PC-3 (cell line): ENCODE measurements at regions not wholly inside any gene's neighbourhood (a gene's known extent, or its start where the extent isn't known, plus 50 kb on each side); places are given as distances from the start of the nearest gene placed in this dataset. TPM values are rescaled to one million over a fixed set of nuclear protein-coding genes. Genes with fewer than 3 reads are reported as not detected.

ENCODE experiments used
- ATAC-seq: fragments of 200-7000 bp; cut with Tn5 transposase; 2 replicates; pipeline ENCODE4 v1.9.1; 2020; ENCODE audit warnings: mild to moderate bottlenecking, moderate library complexity
- BruUV-seq: library from RNA; stranded (reverse); fragments of 400-500 nt; replicated peaks from 2 replicates; lab custom pipeline; 2021; lab: Mats Ljungman, UMichigan
- CTCF ChIA-PET: fragments of 300-600 bp; sonication (Branson Sonifier 250); formaldehyde crosslinking; loops from one replicate; lab custom pipeline; 2022; ENCODE audit warnings: antibody characterized with exemption; lab: Charles Lee
- POLR2A ChIA-PET: fragments of 300-600 bp; sonication (Branson Sonifier 250); formaldehyde crosslinking; loops from one replicate; lab custom pipeline; 2022; ENCODE audit warnings: antibody characterized with exemption; ENCODE audit not compliant: unreplicated experiment; lab: Charles Lee
- DNase-seq: peaks from one replicate; pipeline ENCODE4 v3.0.0-alpha.2; 2015
- H2AFZ ChIP-seq: fragments of 300-600 bp; sonication (generic); 2 replicates; pipeline ENCODE4 v1.6.0; 2016; ENCODE audit warnings: antibody characterized with exemption, low read length
- H3F3A ChIP-seq: fragments of 300-600 bp; sonication (generic); one replicate; pipeline ENCODE4 v1.6.0; 2017; ENCODE audit warnings: antibody characterized with exemption, low read length, control low read depth, mild to moderate bottlenecking; ENCODE audit not compliant: unreplicated experiment
- H3K27ac ChIP-seq: fragments of 300-600 bp; sonication (generic); 2 replicates; pipeline ENCODE4 v1.5.1; 2016; ENCODE audit warnings: mild to moderate bottlenecking, low read length
- H3K27me3 ChIP-seq: fragments of 300-600 bp; sonication (generic); 2 replicates; pipeline ENCODE4 v1.6.1; 2016; ENCODE audit warnings: low read length, mixed read lengths
- H3K36me3 ChIP-seq: fragments of 300-600 bp; sonication (generic); 2 replicates; pipeline ENCODE4 v1.6.1; 2016; ENCODE audit warnings: low read depth, mixed run types, low read length, mixed read lengths
- H3K4me1 ChIP-seq: fragments of 300-600 bp; sonication (generic); 2 replicates; pipeline ENCODE4 v1.5.1; 2016; ENCODE audit warnings: low read length; ENCODE audit not compliant: insufficient read depth
- H3K4me2 ChIP-seq: fragments of 300-600 bp; sonication (generic); 2 replicates; pipeline ENCODE4 v1.6.0; 2016; ENCODE audit warnings: low read length
- H3K4me3 ChIP-seq: fragments of 300-600 bp; sonication (generic); 2 replicates; pipeline ENCODE4 v1.5.1; 2016; ENCODE audit warnings: mild to moderate bottlenecking, low read length, mixed read lengths
- H3K79me2 ChIP-seq: fragments of 300-600 bp; sonication (generic); 2 replicates; pipeline ENCODE4 v1.6.1; 2017; ENCODE audit warnings: low read length, mixed read lengths
- H3K9ac ChIP-seq: fragments of 300-600 bp; sonication (generic); 2 replicates; pipeline ENCODE4 v1.6.0; 2016; ENCODE audit warnings: mild to moderate bottlenecking, low read length
- H3K9me2 ChIP-seq: fragments of 300-600 bp; sonication (generic); replicated peaks from 2 replicates; pipeline ENCODE4 v1.6.1; 2016; ENCODE audit warnings: mixed run types, low read length, mixed read lengths
- H3K9me3 ChIP-seq: fragments of 300-600 bp; sonication (generic); 2 replicates; pipeline ENCODE4 v1.6.1; 2016; ENCODE audit warnings: low read length, mixed read lengths
- H4K20me1 ChIP-seq: fragments of 300-600 bp; sonication (generic); 2 replicates; pipeline ENCODE4 v1.6.1; 2016; ENCODE audit warnings: low read length, mixed read lengths
- EZH2 ChIP-seq: fragments of 300-600 bp; sonication (generic); IDR thresholded peaks from one replicate; pipeline ENCODE4 v1.6.1; 2017; ENCODE audit warnings: antibody characterized with exemption, mild to moderate bottlenecking, low read length; ENCODE audit not compliant: unreplicated experiment
- EZH2phosphoT487 ChIP-seq: fragments of 300-600 bp; sonication (generic); IDR thresholded peaks from 2 replicates; pipeline ENCODE4 v1.6.1; 2018; ENCODE audit warnings: mild to moderate bottlenecking, antibody characterized with exemption, low read length, borderline replicate concordance
- intact Hi-C: fragments of 100-400 bp; cut with micrococcal nuclease; formaldehyde crosslinking; loops from 2 replicates; pipeline ENCODE4 v1.9.0; 2023
- microRNA-seq: library from miRNA; unstranded; fragments of <30 nt; microRNA quantifications from one replicate; pipeline ENCODE4 v1.1.0, GENCODE V29; 2020; ENCODE audit not compliant: unreplicated experiment
- TF ChIP-seq, protein P1 (sequence below): fragments of 300-600 bp; sonication (generic); conservative IDR thresholded peaks from 2 replicates; pipeline ENCODE4 v1.5.1; 2017; ENCODE audit warnings: antibody characterized with exemption, low read depth, mild to moderate bottlenecking, low read length

DNA sequence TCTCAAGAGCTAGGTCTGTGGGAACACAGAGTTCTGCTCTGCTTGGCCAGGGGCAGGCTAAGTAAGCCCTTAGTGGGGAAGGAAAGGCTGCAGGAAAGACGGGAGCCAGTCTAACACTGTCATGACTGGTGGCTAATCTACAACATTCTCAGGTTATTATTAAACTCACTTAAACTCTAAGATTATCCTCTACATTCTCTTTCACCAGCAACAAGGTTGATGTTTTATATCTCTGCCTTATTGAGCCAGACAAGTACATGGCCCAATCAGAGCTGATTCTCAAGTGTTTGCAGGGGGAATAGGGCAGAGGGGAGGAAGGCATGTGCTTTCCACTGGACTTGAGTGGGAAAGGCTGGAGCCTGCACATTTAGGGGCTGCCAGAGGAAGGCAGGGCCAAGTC lies 50.9 kb upstream of the FAM241A start:
- intact Hi-C loops = no loop called here
- Histone ChIP-seq H4K20me1 (no peaks in the 10 kb centered on the region), H3F3A (no peaks in the 10 kb centered on the region), H3K4me2 (no peak overlapping the region), H3K9me3 (no peaks in the 10 kb centered on the region), H3K27ac (no peak overlapping the region), H3K36me3 (no peaks in the 10 kb centered on the region), H2AFZ (no peak overlapping the region), H3K4me3 (no peak overlapping the region), H3K27me3 (no peaks in the 10 kb centered on the region), H3K79me2 (no peaks in the 10 kb centered on the region), H3K9me2 (no peaks in the 10 kb centered on the region), H3K4me1 (no peaks in the 10 kb centered on the region), H3K9ac (no peak overlapping the region)
- ATAC-seq (no peak), DNase-seq (no peak)
- TF ChIP-seq EZH2 (no peak), EZH2phosphoT487 (no peak)
- TF ChIP-seq, protein P1, sequence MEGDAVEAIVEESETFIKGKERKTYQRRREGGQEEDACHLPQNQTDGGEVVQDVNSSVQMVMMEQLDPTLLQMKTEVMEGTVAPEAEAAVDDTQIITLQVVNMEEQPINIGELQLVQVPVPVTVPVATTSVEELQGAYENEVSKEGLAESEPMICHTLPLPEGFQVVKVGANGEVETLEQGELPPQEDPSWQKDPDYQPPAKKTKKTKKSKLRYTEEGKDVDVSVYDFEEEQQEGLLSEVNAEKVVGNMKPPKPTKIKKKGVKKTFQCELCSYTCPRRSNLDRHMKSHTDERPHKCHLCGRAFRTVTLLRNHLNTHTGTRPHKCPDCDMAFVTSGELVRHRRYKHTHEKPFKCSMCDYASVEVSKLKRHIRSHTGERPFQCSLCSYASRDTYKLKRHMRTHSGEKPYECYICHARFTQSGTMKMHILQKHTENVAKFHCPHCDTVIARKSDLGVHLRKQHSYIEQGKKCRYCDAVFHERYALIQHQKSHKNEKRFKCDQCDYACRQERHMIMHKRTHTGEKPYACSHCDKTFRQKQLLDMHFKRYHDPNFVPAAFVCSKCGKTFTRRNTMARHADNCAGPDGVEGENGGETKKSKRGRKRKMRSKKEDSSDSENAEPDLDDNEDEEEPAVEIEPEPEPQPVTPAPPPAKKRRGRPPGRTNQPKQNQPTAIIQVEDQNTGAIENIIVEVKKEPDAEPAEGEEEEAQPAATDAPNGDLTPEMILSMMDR = no peak
- BruUV-seq = no TSS peak
- POLR2A ChIA-PET = no interaction called here
- CTCF ChIA-PET = no interaction called here

Small RNA genes lying in the stretch of these regions (microRNA-seq; reads per million reads assigned to microRNA genes)
- not detected for gene MIR297
